ENCODE measurements at regions not wholly inside any gene's neighbourhood (a gene's known extent, or its start where the extent isn't known, plus 50 kb on each side); places are given as distances from the start of the nearest gene placed in this dataset.
"Not testable (repeated sequence)": the region's sequence is repeated elsewhere in the genome, so short reads cannot be mapped to it uniquely, and the experiment has no call there.

DNA sequence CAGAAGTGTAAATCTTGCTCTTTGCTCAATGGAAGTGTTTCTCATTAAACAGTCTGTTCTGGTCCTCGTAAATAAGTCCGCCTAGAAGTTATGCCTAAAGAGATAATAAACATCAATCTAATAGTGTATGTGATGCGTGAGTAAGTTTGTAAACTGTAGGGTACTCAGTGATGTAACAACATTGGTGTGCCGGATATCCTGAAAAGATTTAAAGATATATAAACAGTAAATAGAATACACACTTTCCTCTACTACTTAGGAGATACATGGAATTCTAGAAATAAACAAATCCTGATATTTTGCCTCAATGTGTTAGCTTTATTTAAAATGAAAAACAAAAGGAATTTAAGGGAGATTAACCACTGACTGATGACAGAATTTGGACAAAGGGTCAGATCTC is 123.5 kb downstream of the AHR start:
- Mint-ChIP-seq H3K27ac (no peak overlapping the region), H3K27me3 (no peaks in the 10 kb centered on the region), H3K9me3 (peaks cover 13% of the 10 kb centered on the region), H3K36me3 (ENCODE audit: low read depth) (no peaks in the 10 kb centered on the region), H3K4me1 (ENCODE audit: low read depth) (no peaks in the 10 kb centered on the region), H3K4me3 (no peak overlapping the region)
- intact Hi-C loops (cut with micrococcal nuclease) = no loop called here

DNA sequence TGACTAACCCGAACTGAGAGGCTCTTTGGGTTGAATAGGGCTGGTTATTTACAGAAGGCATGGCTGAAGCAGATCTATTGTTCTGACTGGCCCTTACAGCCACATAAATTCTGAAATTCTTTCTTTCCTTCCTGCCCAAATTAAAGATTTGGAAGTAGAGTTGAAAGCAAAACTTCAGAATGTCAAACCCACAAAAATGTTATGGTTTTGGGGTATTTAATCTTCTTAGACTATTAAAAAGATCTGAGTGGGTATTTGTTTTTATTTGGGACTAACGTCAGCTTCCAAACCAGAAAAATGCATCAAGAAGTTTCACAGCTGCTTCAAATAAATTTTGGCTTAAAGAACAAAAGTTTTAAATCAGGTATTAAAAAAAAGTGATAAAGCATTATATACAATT is 124.5 kb downstream of the AHR start:
- Mint-ChIP-seq H3K27ac (no peak overlapping the region), H3K36me3 (ENCODE audit: low read depth) (no peaks in the 10 kb centered on the region)

GRCh38 chr7:17427924-17428323 is 129.5 kb downstream of the AHR start:
- Mint-ChIP-seq H3K9me3 (peaks cover 34% of the 10 kb centered on the region), H3K4me1 (ENCODE audit: low read depth) (no peaks in the 10 kb centered on the region), H3K36me3 (ENCODE audit: low read depth) (no peaks in the 10 kb centered on the region), H3K4me3 (no peak overlapping the region), H3K27me3 (no peaks in the 10 kb centered on the region), H3K27ac (no peak overlapping the region)
- intact Hi-C loops (cut with micrococcal nuclease) = no loop called here

More for the DNA sequence above, 124.5 kb downstream of the AHR start:
- no peaks in the 10 kb centered on the region for H3K4me1 Mint-ChIP-seq (ENCODE audit: low read depth)
- H3K9me3 Mint-ChIP-seq = peaks cover 20% of the 10 kb centered on the region
- no peaks in the 10 kb centered on the region for H3K27me3 Mint-ChIP-seq
- H3K4me3 Mint-ChIP-seq = no peak overlapping the region
- intact Hi-C loops (cut with micrococcal nuclease) = no loop called here

- intact Hi-C loops (cut with micrococcal nuclease) = no loop called here
- Mint-ChIP-seq H3K36me3 (ENCODE audit: low read depth) (no peaks in the 10 kb centered on the region), H3K4me3 (no peak overlapping the region), H3K27me3 (no peaks in the 10 kb centered on the region), H3K27ac (no peak overlapping the region), H3K9me3 (peaks cover 34% of the 10 kb centered on the region), H3K4me1 (ENCODE audit: low read depth) (no peaks in the 10 kb centered on the region)
These were observed 131.1 kb downstream of the AHR start for GRCh38 chr7:17429579-17429978.

GRCh38 chr7:17432793-17433192 is 134.3 kb downstream of the AHR start:
- Mint-ChIP-seq H3K27ac (no peak overlapping the region), H3K4me3 (no peak overlapping the region), H3K36me3 (ENCODE audit: low read depth) (no peaks in the 10 kb centered on the region), H3K27me3 (no peaks in the 10 kb centered on the region), H3K9me3 (peaks cover 16% of the 10 kb centered on the region), H3K4me1 (ENCODE audit: low read depth) (no peaks in the 10 kb centered on the region)
- intact Hi-C loops (cut with micrococcal nuclease) = no loop called here

GRCh38 chr7:17434191-17434590 is 135.7 kb downstream of the AHR start:
- intact Hi-C loops (cut with micrococcal nuclease) = no loop called here
- H3K4me3 Mint-ChIP-seq = no peak overlapping the region
- no peaks in the 10 kb centered on the region for H3K36me3 Mint-ChIP-seq (ENCODE audit: low read depth)
- H3K27ac Mint-ChIP-seq = no peak overlapping the region
- H3K9me3 Mint-ChIP-seq = peaks cover 2% of the 10 kb centered on the region
- no peaks in the 10 kb centered on the region for H3K4me1 Mint-ChIP-seq (ENCODE audit: low read depth)
- H3K27me3 Mint-ChIP-seq = no peaks in the 10 kb centered on the region

GRCh38 chr7:17434841-17435692 is 136.6 kb downstream of the AHR start:
- intact Hi-C loops (cut with micrococcal nuclease) = no loop called here
- Mint-ChIP-seq H3K27ac (no peak overlapping the region), H3K4me1 (ENCODE audit: low read depth) (no peaks in the 10 kb centered on the region), H3K9me3 (no peaks in the 10 kb centered on the region), H3K4me3 (no peak overlapping the region), H3K27me3 (no peaks in the 10 kb centered on the region), H3K36me3 (ENCODE audit: low read depth) (no peaks in the 10 kb centered on the region)

- intact Hi-C loops (cut with micrococcal nuclease) = no loop called here
- H3K36me3 Mint-ChIP-seq (ENCODE audit: low read depth) = no peaks in the 10 kb centered on the region
- peaks cover 7% of the 10 kb centered on the region for H3K4me1 Mint-ChIP-seq (ENCODE audit: low read depth)
- H3K27me3 Mint-ChIP-seq = no peaks in the 10 kb centered on the region
- H3K9me3 Mint-ChIP-seq = no peaks in the 10 kb centered on the region
- H3K27ac Mint-ChIP-seq = no peak overlapping the region
- H3K4me3 Mint-ChIP-seq = no peak overlapping the region
These were observed 137.7 kb downstream of the AHR start for GRCh38 chr7:17436126-17436525.

GRCh38 chr7:17437586-17437985 is 139.1 kb downstream of the AHR start:
- Mint-ChIP-seq H3K27ac (no peak overlapping the region), H3K4me3 (no peak overlapping the region), H3K4me1 (ENCODE audit: low read depth) (peaks cover 7% of the 10 kb centered on the region), H3K27me3 (no peaks in the 10 kb centered on the region), H3K36me3 (ENCODE audit: low read depth) (no peaks in the 10 kb centered on the region), H3K9me3 (no peaks in the 10 kb centered on the region)
- intact Hi-C loops (cut with micrococcal nuclease) = no loop called here

DNA sequence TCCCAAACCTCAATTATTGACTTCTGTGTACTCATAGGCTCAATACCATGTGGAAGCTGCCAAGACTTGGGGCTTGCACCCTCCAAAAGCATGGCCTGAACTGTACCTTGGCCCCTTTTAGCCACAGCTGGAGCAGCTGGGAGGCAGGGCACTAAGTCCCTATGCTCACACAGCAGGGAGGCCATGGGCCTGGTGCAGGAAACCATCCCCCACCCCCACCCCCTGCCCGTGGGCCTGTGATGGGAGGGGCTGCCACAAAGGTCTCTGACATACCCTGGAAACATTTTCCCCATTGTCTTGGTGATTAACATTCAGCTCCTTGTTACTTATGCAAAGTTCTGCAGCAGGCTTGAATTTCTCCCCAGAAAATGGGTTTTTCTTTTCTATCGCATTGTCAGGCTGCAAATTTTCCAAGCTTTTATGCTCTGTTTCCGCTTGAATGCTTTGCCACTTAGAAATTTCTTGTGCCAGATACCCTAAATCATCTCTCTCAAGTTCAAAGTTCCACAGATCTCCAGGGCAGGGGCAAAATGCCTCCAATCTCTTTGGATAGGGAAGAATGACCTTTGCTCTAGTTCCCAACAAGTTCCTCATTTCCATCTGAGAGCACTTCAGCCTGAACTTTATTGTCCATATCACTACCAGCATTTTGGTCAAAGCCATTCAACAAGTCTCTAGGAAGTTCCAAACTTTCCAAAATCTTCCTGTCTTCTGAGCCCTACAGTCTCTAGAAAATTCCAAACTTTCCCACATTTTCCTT is 141.8 kb downstream of the AHR start:
- H3K27ac Mint-ChIP-seq; H3K9me3 Mint-ChIP-seq; intact Hi-C loops (cut with micrococcal nuclease); H3K4me1 Mint-ChIP-seq (ENCODE audit: low read depth); H3K27me3 Mint-ChIP-seq; H3K36me3 Mint-ChIP-seq (ENCODE audit: low read depth); H3K4me3 Mint-ChIP-seq: not testable (repeated sequence)

GRCh38 chr7:17440831-17441230 is 142.4 kb downstream of the AHR start:
- no peaks in the 10 kb centered on the region for H3K9me3 Mint-ChIP-seq
- no peak overlapping the region for H3K27ac Mint-ChIP-seq
- no peaks in the 10 kb centered on the region for H3K36me3 Mint-ChIP-seq (ENCODE audit: low read depth)
- no peak overlapping the region for H3K4me3 Mint-ChIP-seq
- intact Hi-C loops (cut with micrococcal nuclease) = no loop called here
- no peaks in the 10 kb centered on the region for H3K27me3 Mint-ChIP-seq
- peaks cover 7% of the 10 kb centered on the region for H3K4me1 Mint-ChIP-seq (ENCODE audit: low read depth)

- H3K4me1 Mint-ChIP-seq (ENCODE audit: low read depth) = peaks cover 7% of the 10 kb centered on the region
- H3K27ac Mint-ChIP-seq = no peak overlapping the region
- no peak overlapping the region for H3K4me3 Mint-ChIP-seq
- no peaks in the 10 kb centered on the region for H3K36me3 Mint-ChIP-seq (ENCODE audit: low read depth)
- intact Hi-C loops (cut with micrococcal nuclease) = no loop called here
- H3K9me3 Mint-ChIP-seq = peaks cover 4% of the 10 kb centered on the region
- H3K27me3 Mint-ChIP-seq = no peaks in the 10 kb centered on the region
These were observed 143.1 kb downstream of the AHR start for GRCh38 chr7:17441557-17441956.

- intact Hi-C loops (cut with micrococcal nuclease) = no loop called here
- Mint-ChIP-seq H3K4me3 (no peak overlapping the region), H3K36me3 (ENCODE audit: low read depth) (no peaks in the 10 kb centered on the region), H3K4me1 (ENCODE audit: low read depth) (peaks cover 7% of the 10 kb centered on the region), H3K9me3 (peaks cover 30% of the 10 kb centered on the region), H3K27ac (no peak overlapping the region), H3K27me3 (no peaks in the 10 kb centered on the region)
These were observed 145.7 kb downstream of the AHR start for GRCh38 chr7:17444151-17444550.

- peaks cover 7% of the 10 kb centered on the region for H3K4me1 Mint-ChIP-seq (ENCODE audit: low read depth)
- H3K9me3 Mint-ChIP-seq = peaks cover 30% of the 10 kb centered on the region
- H3K4me3 Mint-ChIP-seq = no peak overlapping the region
- no peaks in the 10 kb centered on the region for H3K36me3 Mint-ChIP-seq (ENCODE audit: low read depth)
- intact Hi-C loops (cut with micrococcal nuclease) = no loop called here
- H3K27ac Mint-ChIP-seq = no peak overlapping the region
- H3K27me3 Mint-ChIP-seq = no peaks in the 10 kb centered on the region
These were observed 146.2 kb downstream of the AHR start for GRCh38 chr7:17444673-17445072.

All from dendritic cell treated with granulocyte-macrophage colony-stimulating factor and Interleukin-4, amounts not matched to agents 40 ng/mL and 50 ng/mL, for 4 days (primary cell).